H9 (cell line): ENCODE measurements at regions not wholly inside any gene's neighbourhood (a gene's known extent, or its start where the extent isn't known, plus 50 kb on each side); places are given as distances from the start of the nearest gene placed in this dataset.

Source experiments
- DNase-seq: peaks from one replicate; pipeline ENCODE4 v3.0.0-alpha.2; 2017
- H2AFZ ChIP-seq: one replicate; pipeline ENCODE4 v1.6.1; 2013; ENCODE audit warnings: mild to moderate bottlenecking, low read length, control low read depth, moderate library complexity
- H2AK5ac ChIP-seq: 2 replicates; pipeline ENCODE4 v1.6.1; 2013; ENCODE audit warnings: low read length, control low read depth, mixed read lengths; ENCODE audit not compliant: insufficient read length
- H2BK120ac ChIP-seq: one replicate; pipeline ENCODE4 v1.6.1; 2013; ENCODE audit warnings: low read depth, mild to moderate bottlenecking, low read length, control low read depth, inconsistent platforms; ENCODE audit not compliant: poor library complexity, severe bottlenecking
- H2BK12ac ChIP-seq: 2 replicates; pipeline ENCODE4 v1.6.1; 2013; ENCODE audit warnings: low read length, control low read depth, mixed read lengths, low read depth; ENCODE audit not compliant: insufficient read length
- H2BK15ac ChIP-seq: 2 replicates; pipeline ENCODE4 v1.6.1; 2013; ENCODE audit warnings: low read depth, low read length, control low read depth
- H2BK20ac ChIP-seq: one replicate; pipeline ENCODE4 v1.6.1; 2013; ENCODE audit warnings: low read depth, mild to moderate bottlenecking, low read length, control low read depth, inconsistent platforms; ENCODE audit not compliant: poor library complexity, severe bottlenecking
- H2BK5ac ChIP-seq: 2 replicates; pipeline ENCODE4 v1.6.1; 2013; ENCODE audit warnings: low read length, control low read depth, mixed read lengths; ENCODE audit not compliant: insufficient read length
- H3K14ac ChIP-seq: 2 replicates; pipeline ENCODE4 v1.6.1; 2013; ENCODE audit warnings: low read length, control low read depth; ENCODE audit not compliant: insufficient read depth
- H3K18ac ChIP-seq: 2 replicates; pipeline ENCODE4 v1.6.1; 2013; ENCODE audit warnings: low read depth, mild to moderate bottlenecking, mixed read lengths, low read length, control low read depth; ENCODE audit not compliant: insufficient read length
- H3K23ac ChIP-seq: 2 replicates; pipeline ENCODE4 v1.6.1; 2013; ENCODE audit warnings: low read length, control low read depth, mixed read lengths, low read depth; ENCODE audit not compliant: insufficient read length
- H3K23me2 ChIP-seq: 2 replicates; pipeline ENCODE4 v1.6.1; 2013; ENCODE audit warnings: low read depth, mild to moderate bottlenecking, mixed read lengths, low read length, control low read depth; ENCODE audit not compliant: insufficient read length, poor library complexity, severe bottlenecking
- H3K27ac ChIP-seq: 2 replicates; pipeline ENCODE4 v1.5.1; 2013; ENCODE audit warnings: low read length, control low read depth, mixed read lengths, low read depth; ENCODE audit not compliant: insufficient read length
- H3K27me3 ChIP-seq: 2 replicates; pipeline ENCODE4 v1.6.1; 2013; ENCODE audit warnings: low read length, control low read depth, inconsistent platforms; ENCODE audit not compliant: insufficient read depth
- H3K4ac ChIP-seq: 2 replicates; pipeline ENCODE4 v1.6.1; 2013; ENCODE audit warnings: low read depth, mild to moderate bottlenecking, control low read depth, inconsistent platforms, low read length, moderate library complexity
- H3K4me1 ChIP-seq: 2 replicates; pipeline ENCODE4 v1.6.1; 2013; ENCODE audit warnings: low read length, control low read depth, inconsistent platforms; ENCODE audit not compliant: insufficient read depth
- H3K4me2 ChIP-seq: 2 replicates; pipeline ENCODE4 v1.6.1; 2013; ENCODE audit warnings: low read length, control low read depth, mixed read lengths; ENCODE audit not compliant: insufficient read length, insufficient read depth
- H3K56ac ChIP-seq: 2 replicates; pipeline ENCODE4 v1.6.1; 2013; ENCODE audit warnings: low read depth, mild to moderate bottlenecking, mixed read lengths, low read length, control low read depth; ENCODE audit not compliant: insufficient read length
- H3K79me1 ChIP-seq: 2 replicates; pipeline ENCODE4 v1.6.1; 2013; ENCODE audit warnings: low read depth, mild to moderate bottlenecking, moderate library complexity, low read length, control low read depth, inconsistent platforms; ENCODE audit not compliant: insufficient read depth, poor library complexity, severe bottlenecking
- H3K79me2 ChIP-seq: 2 replicates; pipeline ENCODE4 v1.6.1; 2013; ENCODE audit warnings: low read length, control low read depth, inconsistent platforms; ENCODE audit not compliant: insufficient read depth
- H3K9ac ChIP-seq: 2 replicates; pipeline ENCODE4 v1.6.1; 2013; ENCODE audit warnings: low read length, control low read depth, mixed read lengths; ENCODE audit not compliant: insufficient read length; ENCODE audit errors: extremely low read depth
- H3K9me3 ChIP-seq: one replicate; pipeline ENCODE4 v1.6.1; 2013; ENCODE audit warnings: low read depth, low read length, inconsistent platforms; ENCODE audit not compliant: control insufficient read depth
- H3T11ph ChIP-seq: one replicate; pipeline ENCODE4 v1.6.1; 2013; ENCODE audit warnings: mild to moderate bottlenecking, low read length, control low read depth, inconsistent platforms
- H4K20me1 ChIP-seq: one replicate; pipeline ENCODE4 v1.6.1; 2013; ENCODE audit not compliant: control insufficient read depth, insufficient read length, insufficient read depth
- H4K5ac ChIP-seq: 2 replicates; pipeline ENCODE4 v1.6.1; 2013; ENCODE audit warnings: low read depth, mild to moderate bottlenecking, mixed read lengths, low read length, control low read depth; ENCODE audit not compliant: insufficient read length
- H4K8ac ChIP-seq: replicated peaks from 2 replicates; pipeline ENCODE4 v1.6.1; 2013; ENCODE audit warnings: low read length, control low read depth, mixed read lengths, low read depth; ENCODE audit not compliant: insufficient read length
- H4K91ac ChIP-seq: 2 replicates; pipeline ENCODE4 v1.6.1; 2013; ENCODE audit warnings: low read depth, mild to moderate bottlenecking, moderate library complexity, mixed read lengths, low read length, control low read depth; ENCODE audit not compliant: insufficient read length
- H3K27ac Mint-ChIP-seq, 3 experiments: 2 replicates in 2 of 3; 3 replicates in 1 of 3; pipeline ENCODE4 v1.8.0; 2020 to 2021; ENCODE audit warnings: mixed read lengths in 3 of 3, mild to moderate bottlenecking in 1 of 3, moderate library complexity in 1 of 3
- H3K27me3 Mint-ChIP-seq: 2 replicates; pipeline ENCODE4 v1.8.0; 2021; ENCODE audit warnings: low read depth, mild to moderate bottlenecking, moderate library complexity, mixed read lengths
- H3K36me3 Mint-ChIP-seq, 3 experiments: 2 replicates in 2 of 3; 3 replicates in 1 of 3; pipeline ENCODE4 v1.8.0; 2020 to 2021; ENCODE audit warnings: low read depth in 3 of 3, mixed read lengths in 3 of 3; ENCODE audit not compliant: insufficient read depth in 1 of 3
- H3K4me1 Mint-ChIP-seq, 2 experiments: 2 replicates each; pipeline ENCODE4 v1.8.0; 2020; ENCODE audit warnings: mixed read lengths in 2 of 2
- H3K4me3 Mint-ChIP-seq, 2 experiments: 2 replicates in 1 of 2; 3 replicates in 1 of 2; pipeline ENCODE4 v1.8.0; 2020 to 2021; ENCODE audit warnings: mild to moderate bottlenecking in 2 of 2, mixed read lengths in 2 of 2, moderate library complexity in 1 of 2
- H3K9me3 Mint-ChIP-seq, 2 experiments: 2 replicates in 1 of 2; 3 replicates in 1 of 2; pipeline ENCODE4 v1.8.0; 2020; ENCODE audit warnings: mild to moderate bottlenecking in 2 of 2, mixed read lengths in 2 of 2, moderate library complexity in 1 of 2
- WGBS: extraction: QIAGEN DNeasy Blood & Tissue Kit; methylation state at CpG from one replicate; pipeline ENCODE4 v1.1.7; 2013; ENCODE audit warnings: missing lambda C conversion rate, low lambda C conversion rate, mixed read lengths; ENCODE audit not compliant: insufficient read length; ENCODE audit errors: extremely low coverage; 5-methylcytosine and 5-hydroxymethylcytosine counted together
- TF ChIP-seq, protein P1 (sequence below): fragments of 200-600 bp; sonication (generic); conservative IDR thresholded peaks from 3 replicates; pipeline ENCODE4 v1.8.0; 2021; ENCODE audit warnings: antibody characterized with exemption, mild to moderate bottlenecking

DNA sequence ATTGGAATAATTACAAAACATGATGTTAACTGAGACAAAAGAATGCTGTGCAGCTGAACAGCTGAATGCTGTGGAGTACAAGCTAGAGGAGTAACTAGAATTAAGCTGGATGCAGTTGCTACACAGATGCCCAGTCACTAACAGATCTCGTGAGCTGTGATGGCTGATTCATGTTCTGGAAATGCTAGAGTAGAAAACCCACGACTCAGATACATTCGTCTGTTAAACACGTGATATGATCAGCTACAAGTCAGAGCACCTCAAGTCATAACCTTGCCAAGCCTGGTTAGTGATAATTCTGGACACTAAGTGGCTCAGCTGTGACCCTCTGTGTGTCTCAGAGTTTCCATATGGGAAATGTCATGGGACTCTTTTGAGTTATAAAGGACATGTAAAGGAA, 89.7 kb upstream of the ESRRG start:
- H3K9ac ChIP-seq: no peak overlapping the region
- H3K27ac ChIP-seq: no peak overlapping the region
- Mint-ChIP-seq H3K4me3 (no peak overlapping the region), H3K27me3 (no peaks in the 10 kb centered on the region), H3K4me1 (peaks cover 13 to 24% of the 10 kb centered on the region in 2 experiments), H3K36me3 (no peaks in the 10 kb centered on the region), H3K9me3 (no peaks in the 10 kb centered on the region), H3K27ac (no peak overlapping the region)
- no peak overlapping the region for H4K8ac ChIP-seq
- no peak overlapping the region for H4K91ac ChIP-seq
- no peak overlapping the region for H3T11ph ChIP-seq
- H3K4me1 ChIP-seq: peaks cover 4% of the 10 kb centered on the region; the same call in 1 of the 2 replicates
- no peak overlapping the region for H2BK20ac ChIP-seq
- no peak overlapping the region for H2BK5ac ChIP-seq
- TF ChIP-seq, protein P1, sequence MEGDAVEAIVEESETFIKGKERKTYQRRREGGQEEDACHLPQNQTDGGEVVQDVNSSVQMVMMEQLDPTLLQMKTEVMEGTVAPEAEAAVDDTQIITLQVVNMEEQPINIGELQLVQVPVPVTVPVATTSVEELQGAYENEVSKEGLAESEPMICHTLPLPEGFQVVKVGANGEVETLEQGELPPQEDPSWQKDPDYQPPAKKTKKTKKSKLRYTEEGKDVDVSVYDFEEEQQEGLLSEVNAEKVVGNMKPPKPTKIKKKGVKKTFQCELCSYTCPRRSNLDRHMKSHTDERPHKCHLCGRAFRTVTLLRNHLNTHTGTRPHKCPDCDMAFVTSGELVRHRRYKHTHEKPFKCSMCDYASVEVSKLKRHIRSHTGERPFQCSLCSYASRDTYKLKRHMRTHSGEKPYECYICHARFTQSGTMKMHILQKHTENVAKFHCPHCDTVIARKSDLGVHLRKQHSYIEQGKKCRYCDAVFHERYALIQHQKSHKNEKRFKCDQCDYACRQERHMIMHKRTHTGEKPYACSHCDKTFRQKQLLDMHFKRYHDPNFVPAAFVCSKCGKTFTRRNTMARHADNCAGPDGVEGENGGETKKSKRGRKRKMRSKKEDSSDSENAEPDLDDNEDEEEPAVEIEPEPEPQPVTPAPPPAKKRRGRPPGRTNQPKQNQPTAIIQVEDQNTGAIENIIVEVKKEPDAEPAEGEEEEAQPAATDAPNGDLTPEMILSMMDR: no peak
- no peaks in the 10 kb centered on the region for H4K20me1 ChIP-seq
- H3K4ac ChIP-seq: no peak overlapping the region
- H3K9me3 ChIP-seq: no peaks in the 10 kb centered on the region
- no CpG with 5 or more reads among the region's 4 CpGs for WGBS
- no peaks in the 10 kb centered on the region for H3K79me2 ChIP-seq
- no peak overlapping the region for H3K18ac ChIP-seq
- no peak overlapping the region for H2BK12ac ChIP-seq
- no peak overlapping the region for H2BK15ac ChIP-seq
- no peaks in the 10 kb centered on the region for H3K27me3 ChIP-seq
- no peaks in the 10 kb centered on the region for H3K23me2 ChIP-seq
- H3K4me2 ChIP-seq: no peak overlapping the region
- no peak for DNase-seq
- H4K5ac ChIP-seq: no peak overlapping the region
- H2BK120ac ChIP-seq: no peak overlapping the region
- no peak overlapping the region for H2AK5ac ChIP-seq
- no peak overlapping the region for H3K56ac ChIP-seq
- H3K79me1 ChIP-seq: no peaks in the 10 kb centered on the region
- no peak overlapping the region for H3K23ac ChIP-seq
- no peak overlapping the region for H2AFZ ChIP-seq
- H3K14ac ChIP-seq: no peak overlapping the region
